ENCODE measurements at regions not wholly inside any gene's neighbourhood (a gene's known extent, or its start where the extent isn't known, plus 50 kb on each side); places are given as distances from the start of the nearest gene placed in this dataset.
"Not testable (repeated sequence)": the region's sequence is repeated elsewhere in the genome, so short reads cannot be mapped to it uniquely, and the experiment has no call there.

GRCh38 chr3:43236008-43236407, 50.3 kb upstream of the SNRK start:
- no peak for DNase-seq

- peak; percentile 63 for DNase-seq
Measured at GRCh38 chr3:43233062-43233461, 53.3 kb upstream of the SNRK start.

- no peak for DNase-seq
Measured at GRCh38 chr3:43231276-43232000, 54.9 kb upstream of the SNRK start.

- not testable (repeated sequence) for DNase-seq
Measured at GRCh38 chr3:43229865-43230264, 56.5 kb upstream of the SNRK start.

GRCh38 chr3:43227685-43228084, 58.7 kb upstream of the SNRK start:
- not testable (repeated sequence) for DNase-seq

GRCh38 chr3:43224405-43225073, 61.8 kb upstream of the SNRK start:
- no peak for DNase-seq

GRCh38 chr3:43223670-43224364, 62.5 kb upstream of the SNRK start:
- DNase-seq, result no peak

GRCh38 chr3:43222590-43222989, 63.8 kb upstream of the SNRK start:
- DNase-seq, result no peak

GRCh38 chr3:43221076-43221475, 65.3 kb upstream of the SNRK start:
- DNase-seq, result peak; percentile 41

GRCh38 chr3:43219616-43220015, 66.7 kb upstream of the SNRK start:
- no peak for DNase-seq

GRCh38 chr3:43218921-43219320, 67.4 kb upstream of the SNRK start:
- no peak for DNase-seq

- no peak for DNase-seq
Measured at GRCh38 chr3:43218156-43218555, 68.2 kb upstream of the SNRK start.

- no peak for DNase-seq
Measured at GRCh38 chr3:43217633-43218032, 68.7 kb upstream of the SNRK start.

- DNase-seq, result no peak
Measured at GRCh38 chr3:43217206-43217605, 69.1 kb upstream of the SNRK start.

- no peak for DNase-seq
Measured at GRCh38 chr3:43215663-43216275, 70.6 kb upstream of the SNRK start.

- no peak for DNase-seq
Measured at GRCh38 chr3:43215138-43215537, 71.2 kb upstream of the SNRK start.

- DNase-seq, result no peak
Measured at GRCh38 chr3:43214616-43215015, 71.7 kb upstream of the SNRK start.

GRCh38 chr3:43213631-43214030, 72.7 kb upstream of the SNRK start:
- no peak for DNase-seq

GRCh38 chr3:43212914-43213611, 73.3 kb upstream of the SNRK start:
- DNase-seq, result no peak

GRCh38 chr3:43211681-43212080, 74.7 kb upstream of the SNRK start:
- DNase-seq, result peak; percentile 75

- no peak for DNase-seq
Measured at GRCh38 chr3:43210049-43211027, 76.0 kb upstream of the SNRK start.

GRCh38 chr3:43207628-43208085, 78.7 kb upstream of the SNRK start:
- no peak for DNase-seq
